NCI-H510A treated with DMSO at 0.1 percent for 48 hours (cell line): ENCODE measurements at regions not wholly inside any gene's neighbourhood (a gene's known extent, or its start where the extent isn't known, plus 50 kb on each side); places are given as distances from the start of the nearest gene placed in this dataset.

ENCODE experiments used
- DNase-seq: peaks from one replicate; lab custom pipeline; 2025; lab: John Stamatoyannopoulos, UW

DNA sequence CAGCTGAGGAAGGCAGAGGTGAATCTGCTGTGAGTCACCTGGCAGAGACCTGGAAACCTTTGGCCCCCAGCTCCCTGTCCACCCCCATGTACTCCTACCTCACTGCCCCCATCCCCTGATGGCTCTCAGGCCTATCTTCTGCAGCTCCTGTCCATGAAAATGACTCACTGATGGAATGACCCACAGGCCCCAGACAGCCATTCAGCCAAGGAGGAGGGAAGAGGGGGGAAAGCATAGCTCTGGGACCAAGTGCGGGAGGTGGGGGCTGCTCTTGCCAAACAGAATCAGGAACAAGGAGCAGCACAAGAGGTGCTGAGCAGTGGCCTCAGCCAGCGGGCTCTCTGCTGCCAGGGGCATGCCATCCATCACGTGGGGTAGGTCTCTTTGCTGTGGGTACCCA is 111.4 kb upstream of the C1QTNF9B start:
- DNase-seq, result no peak

DNA sequence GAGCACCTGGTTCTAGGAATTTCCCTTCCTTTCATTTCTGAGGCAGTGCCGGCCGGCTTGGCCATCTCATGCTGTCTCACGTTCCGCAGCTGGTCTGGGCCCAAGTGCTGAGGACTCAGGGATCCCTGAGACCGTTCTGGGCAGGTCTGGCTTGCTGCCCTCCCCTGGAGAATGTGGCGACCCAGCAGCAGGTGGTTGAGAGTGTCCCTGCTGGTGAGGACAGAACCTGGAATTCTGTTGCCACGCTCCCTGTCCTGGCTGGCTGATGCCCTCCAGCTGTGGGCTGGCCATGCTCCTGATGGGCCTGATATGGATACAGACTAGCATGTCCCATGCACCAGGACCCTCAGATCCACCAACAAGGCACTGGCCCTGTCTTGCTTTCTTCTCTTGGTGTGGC is 114.0 kb upstream of the C1QTNF9B start:
- no peak for DNase-seq

DNA sequence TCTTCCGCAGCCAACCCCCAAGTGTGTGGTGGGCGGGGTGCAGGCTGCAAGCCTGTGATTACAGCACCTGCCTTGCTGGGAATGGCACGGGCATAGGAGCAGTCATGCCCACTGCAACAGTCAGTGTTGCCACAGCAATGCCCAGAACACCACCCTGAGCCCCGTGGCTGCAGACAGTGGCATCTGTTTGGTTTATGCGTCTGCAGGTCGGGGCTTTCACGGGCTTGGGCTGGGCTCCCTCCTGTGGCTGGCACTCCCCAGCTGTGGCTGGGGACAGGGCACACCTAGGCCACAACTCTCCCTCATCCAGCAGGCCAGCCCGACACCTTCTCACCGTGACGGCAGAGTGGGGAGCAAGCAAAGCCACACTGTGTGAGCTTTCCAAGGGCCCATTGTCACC is 115.3 kb upstream of the C1QTNF9B start:
- no peak for DNase-seq

DNA sequence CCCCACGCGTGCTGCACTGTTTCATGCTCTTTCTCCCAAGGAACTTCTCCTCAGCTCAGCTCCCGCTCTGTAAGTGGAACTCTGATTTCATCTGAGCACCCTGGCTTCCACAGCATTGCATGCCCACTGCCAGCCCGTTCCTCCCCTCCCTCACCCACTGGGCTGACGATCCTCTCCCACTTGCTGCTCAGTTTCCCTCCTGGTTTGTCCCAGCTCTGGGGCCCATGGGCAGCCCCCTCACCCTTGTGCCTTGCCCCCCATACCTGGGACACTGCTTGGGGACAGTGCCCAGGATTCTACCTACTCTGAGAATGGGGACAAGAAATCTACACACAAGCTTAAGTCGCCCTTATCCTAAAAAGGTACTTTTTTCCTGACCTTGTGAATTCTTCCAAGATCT is 115.9 kb upstream of the C1QTNF9B start:
- no peak for DNase-seq

DNA sequence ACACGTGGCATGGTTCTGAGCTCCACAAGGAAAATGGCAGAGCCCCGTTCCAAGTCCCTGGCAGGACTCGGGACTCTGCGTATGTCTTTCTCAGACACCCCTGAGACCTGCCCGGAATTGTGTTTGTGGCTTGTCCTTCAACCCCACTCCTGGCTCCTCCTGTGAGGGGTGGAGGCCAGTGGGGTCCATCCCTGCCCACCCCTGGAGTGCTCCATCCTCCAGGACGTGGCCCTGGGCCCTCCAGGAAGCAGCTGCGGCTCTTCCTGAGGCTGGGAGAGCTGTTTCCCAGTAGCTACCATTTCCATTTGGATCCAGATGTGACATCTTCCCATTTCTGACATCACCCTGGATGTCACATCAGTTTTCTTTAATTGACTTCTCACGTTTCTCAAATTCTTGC is 118.7 kb upstream of the C1QTNF9B start:
- DNase-seq, result no peak

DNA sequence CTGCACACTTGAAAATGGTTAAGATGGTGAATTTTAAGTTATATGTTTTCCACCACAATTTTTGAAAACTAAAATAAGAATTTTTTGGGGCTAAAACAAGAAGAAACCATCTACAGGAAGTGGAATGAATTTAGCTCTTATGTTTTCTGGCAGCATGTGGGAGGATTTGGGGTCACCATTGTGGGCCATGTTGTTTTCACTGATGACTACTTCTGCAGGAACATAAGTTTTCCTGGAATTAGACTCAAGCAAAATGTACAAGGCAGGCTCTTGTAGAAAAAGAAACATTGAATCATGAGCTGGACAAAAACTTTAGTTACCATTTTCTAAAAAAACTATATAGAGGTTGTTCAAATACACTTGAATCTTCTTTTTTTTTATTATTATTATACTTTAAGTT is 125.3 kb upstream of the C1QTNF9B start:
- DNase-seq, result no peak

DNA sequence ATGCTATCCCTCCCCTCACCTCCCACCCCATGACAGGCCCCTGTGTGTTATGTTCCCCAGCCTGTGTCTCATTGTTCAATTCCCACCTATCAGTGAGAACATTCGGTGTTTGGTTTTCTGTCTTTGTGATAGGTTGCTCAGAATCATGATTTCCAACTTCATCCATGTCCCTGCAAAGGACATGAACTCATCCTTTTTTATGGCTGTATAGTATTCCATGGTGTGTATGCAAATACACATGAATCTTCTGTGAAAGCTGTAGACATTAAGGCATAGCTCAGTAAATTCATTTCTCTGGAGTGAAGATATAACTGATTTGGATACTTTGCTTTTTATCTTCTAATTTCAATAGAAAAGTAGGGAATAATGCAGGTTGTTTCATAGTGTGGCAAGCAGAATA is 125.8 kb upstream of the C1QTNF9B start:
- no peak for DNase-seq

DNA sequence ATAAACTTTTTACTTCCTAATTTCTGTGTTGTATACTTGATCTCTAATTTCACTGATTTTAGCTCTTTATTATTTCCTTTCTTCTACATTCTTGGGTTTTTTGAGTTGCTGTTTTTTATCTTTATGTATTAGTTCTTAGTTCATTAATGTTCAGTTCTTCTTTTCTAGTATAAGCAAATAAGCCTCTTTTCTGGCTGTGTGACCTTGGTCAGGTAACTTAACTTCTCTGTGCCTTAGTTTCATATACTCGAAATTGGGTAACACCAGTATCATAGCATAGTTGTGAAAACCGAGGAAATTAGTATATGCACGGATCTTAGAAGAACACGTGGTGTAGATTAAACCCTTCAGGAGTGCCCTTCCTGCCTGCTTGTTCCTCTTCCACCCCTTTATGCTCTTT is 130.2 kb upstream of the C1QTNF9B start:
- no peak for DNase-seq

DNA sequence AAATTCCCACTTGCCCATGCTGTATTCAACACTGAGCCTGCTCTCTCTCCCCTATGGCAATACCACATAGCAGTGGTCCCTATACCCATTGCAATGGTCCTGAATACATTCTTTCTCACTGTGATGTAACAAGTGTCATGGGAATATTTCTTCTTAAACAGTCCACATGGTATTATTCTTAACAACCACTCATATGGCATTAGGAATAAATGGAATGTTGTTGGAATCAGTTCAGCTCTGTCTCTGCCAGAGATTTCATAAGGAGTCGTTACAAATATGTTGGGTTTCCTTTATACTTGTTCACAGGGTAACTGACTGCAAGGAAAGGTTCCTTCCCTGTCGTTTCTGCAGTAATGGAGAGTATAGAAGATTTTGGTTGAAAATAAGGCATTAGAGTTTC is 128.3 kb upstream of the SPATA13 start:
- no peak for DNase-seq

DNA sequence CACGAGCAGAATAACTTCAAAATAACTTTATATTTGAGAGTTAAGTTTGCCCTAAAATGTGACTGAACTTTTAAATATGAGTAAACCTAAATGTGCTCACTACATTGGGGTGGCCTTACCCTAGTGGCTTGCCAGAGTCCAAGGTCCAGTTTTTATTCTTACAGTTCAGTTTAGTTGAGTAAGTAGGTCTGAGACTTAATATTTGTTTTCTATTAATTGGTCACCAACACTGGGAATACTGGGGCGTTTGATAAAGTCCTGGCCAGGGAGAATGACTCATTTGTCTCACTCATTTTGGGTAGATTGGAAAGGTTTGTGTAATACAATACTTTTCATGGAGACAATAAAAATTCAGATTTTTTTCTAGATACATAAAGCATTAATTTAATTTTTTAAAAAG is 127.8 kb upstream of the SPATA13 start:
- DNase-seq, result no peak

DNA sequence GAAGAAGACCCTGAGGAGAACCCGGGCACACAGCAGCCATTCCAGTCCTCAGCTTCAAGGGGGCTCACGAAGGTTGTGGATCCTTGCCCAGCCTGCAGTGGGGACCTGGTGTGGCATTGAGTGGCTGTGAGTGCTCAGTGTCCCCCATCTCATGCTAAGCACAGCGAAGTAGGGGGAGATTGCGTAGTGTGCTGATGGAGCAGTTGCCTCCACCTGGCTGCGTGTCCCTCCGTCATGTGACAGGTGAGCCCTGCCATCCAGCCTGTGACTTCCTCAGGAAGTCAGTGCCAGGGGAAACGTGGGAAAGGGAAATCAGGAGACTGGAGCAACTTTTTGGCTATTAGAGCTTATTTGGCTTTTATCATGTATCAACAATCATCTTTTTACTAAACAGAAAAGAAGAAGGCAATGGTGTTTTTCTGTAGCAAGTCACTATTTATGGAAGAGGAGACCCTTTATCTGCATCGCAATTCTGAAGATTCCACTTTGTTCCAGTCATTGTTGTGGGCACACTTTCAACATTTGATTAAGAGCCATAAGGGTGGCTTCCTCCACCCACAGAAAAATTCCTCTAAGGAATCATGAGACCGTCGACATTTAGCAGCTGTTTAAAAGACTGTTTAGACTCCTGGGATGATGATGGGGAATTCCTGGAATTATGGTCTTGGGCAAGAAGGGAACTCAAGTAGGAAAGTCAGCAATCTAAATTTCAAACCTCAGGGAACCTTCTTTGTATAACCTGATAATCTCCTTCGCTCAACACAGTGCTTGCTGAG is 126.8 kb upstream of the SPATA13 start:
- DNase-seq, result no peak

DNA sequence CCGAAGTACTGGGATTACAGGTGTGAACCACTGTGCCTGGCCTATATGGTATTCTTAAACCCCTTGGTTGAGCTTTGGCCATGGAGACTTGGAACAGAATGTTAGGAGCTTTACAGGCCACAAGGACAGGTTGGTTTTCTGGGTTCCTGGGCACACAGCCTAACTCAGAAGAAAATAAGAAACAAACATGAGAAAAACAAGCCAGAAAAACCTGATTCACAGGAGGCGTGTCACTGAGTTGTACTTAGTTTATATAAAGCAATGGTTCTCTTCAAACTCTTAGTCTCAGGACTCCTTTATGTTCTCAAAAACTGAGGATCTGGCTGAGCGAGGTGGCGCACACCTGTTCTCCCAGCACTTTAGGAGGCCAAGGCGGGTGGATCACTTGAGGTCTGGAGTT is 125.1 kb upstream of the SPATA13 start:
- DNase-seq, result no peak

DNA sequence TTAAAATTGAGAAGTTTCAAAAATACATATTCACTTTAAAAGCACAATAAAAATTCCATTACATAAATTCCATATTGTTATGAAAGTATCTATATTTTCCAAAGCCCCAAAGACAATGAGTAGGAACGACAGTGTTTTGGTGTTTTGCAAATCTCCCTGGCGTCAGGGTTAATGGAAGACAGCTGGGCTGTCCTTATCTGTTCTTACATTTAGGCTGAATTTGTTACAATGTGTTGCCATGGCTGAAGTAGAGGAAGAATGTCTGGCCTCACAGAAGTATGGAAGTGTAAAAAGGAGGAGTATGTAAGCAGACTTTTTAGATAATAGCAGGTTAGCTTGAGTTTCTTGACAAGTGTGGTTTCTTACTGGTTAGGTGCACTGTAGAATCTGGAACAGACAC is 124.4 kb upstream of the SPATA13 start:
- no peak for DNase-seq

DNA sequence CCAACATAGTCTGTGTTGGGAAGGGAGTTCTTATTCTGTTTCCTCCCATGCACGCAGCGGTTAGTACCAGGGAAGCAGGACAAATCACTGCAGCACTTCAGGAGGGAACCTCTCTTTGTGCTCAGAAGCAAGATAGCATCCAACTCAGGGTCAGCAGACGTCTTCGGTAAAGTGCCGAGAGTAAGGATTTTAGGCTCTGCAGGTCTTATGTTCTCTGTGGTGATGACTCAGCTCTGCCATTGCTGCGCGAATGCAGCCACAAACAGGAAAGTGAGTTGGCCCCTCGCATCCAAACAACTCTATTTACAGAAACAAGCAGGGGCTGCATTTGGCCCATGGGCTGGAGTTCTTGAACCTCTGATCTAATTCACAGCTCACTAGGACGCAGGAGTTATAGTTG is 122.1 kb upstream of the SPATA13 start:
- DNase-seq, result no peak

DNA sequence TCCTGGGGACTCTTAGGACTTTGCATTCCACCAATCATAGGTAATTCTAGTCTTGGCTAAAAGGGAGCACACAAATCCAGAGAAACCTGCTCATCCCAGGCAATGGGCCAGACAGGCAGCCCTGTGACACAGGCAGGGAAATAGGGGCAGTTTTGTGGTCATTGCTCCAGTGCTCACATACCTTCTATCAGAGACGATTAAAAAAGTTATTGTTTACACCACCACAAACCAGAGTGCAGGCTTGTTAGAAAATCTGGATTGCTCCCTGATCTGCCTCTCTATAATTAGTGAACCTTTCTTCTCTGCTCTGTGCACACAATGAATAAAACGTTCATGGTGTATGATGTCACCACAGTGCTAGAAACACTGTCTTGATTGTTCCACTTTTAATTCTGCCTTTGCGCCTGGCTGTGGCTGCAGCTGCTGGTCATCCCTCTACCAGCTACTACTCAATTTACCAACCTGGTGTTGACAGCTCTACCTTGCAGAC is 121.6 kb upstream of the SPATA13 start:
- DNase-seq, result no peak

DNA sequence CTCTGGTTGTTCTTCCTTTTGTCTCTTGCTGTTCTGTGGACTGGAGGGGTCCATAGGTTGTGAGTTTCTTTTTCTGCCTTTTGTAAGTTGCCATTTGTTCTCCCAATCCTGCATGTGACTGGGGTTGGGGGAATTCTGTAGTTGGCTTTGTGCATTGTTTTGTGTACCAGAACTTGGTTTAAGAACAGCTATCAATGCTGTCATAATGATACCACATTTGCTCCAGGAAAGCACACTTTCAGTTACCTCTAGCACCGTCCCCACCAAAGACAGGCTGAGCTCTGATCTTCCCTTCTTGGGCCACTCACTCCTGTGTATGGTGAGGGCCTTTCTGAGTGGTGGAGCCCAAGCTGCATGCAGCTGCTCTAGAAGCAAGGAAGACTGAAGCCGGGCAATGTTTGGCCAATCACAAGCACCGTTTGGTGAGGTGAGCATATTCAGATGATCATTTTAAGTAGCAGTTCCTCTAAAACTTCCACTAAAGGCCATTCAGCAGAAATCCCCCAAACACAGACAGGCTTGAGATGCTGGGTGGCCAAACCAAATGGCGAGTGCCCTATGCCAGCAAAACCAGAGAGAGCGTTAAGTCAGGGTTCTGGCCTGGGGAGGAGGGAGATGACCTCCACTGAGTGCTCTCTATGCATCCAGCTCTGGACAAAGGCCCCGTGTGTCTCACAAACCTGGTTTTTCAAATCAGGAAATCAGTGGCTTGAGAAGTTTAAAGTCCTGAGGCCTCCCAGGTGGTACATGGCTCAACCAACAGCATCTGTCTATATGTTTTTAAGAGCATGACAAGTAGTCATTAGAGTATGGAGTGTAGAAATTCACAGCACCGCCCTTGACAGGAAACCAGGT is 120.7 kb upstream of the SPATA13 start:
- no peak for DNase-seq

DNA sequence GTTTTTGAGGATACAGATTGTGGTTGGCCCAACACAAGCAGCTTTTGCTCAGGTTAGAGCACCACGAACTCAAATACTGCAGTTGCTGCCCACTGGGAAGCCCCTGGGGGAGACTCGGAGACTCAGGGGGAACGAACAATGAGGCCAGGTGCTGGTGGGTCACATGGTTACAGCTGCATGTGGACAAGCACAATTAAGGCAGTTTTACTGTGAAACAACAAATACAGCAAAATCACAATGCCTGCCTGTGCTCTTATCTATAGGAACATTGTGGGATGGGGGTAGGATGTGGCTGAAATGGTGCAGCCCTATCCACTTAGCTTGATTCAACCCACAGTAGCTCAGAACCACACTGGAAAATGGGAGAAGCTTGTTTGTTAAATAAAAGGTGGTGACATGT is 119.7 kb upstream of the SPATA13 start:
- no peak for DNase-seq

DNA sequence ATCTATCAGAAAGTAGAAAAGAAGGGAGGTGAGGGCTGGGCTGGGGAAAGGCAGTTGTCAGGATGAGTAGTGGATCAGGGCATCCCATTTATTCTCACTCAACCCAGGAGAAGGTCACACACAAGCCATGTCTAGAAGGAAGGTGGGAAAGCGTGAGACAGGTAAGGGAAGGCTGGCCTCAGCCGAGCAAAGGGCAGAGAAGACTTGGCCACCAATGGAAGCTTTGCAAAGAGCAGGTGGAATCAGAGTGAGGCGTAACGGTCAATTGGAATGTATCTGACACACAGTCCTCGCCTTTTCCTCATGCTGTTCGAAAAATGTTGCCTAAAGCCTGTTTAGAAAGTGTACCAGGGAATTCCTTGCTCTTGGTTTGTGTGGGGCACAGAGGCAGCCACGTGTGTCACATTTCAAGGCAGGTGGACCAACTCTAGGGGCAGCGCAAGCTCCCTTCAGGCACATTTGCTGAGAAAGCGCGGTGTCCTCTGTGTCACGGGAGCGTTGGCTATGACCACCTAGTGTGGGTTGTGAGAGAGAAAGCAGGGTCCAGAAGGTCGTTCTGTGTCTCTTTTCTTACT is 118.8 kb upstream of the SPATA13 start:
- DNase-seq, result no peak

DNA sequence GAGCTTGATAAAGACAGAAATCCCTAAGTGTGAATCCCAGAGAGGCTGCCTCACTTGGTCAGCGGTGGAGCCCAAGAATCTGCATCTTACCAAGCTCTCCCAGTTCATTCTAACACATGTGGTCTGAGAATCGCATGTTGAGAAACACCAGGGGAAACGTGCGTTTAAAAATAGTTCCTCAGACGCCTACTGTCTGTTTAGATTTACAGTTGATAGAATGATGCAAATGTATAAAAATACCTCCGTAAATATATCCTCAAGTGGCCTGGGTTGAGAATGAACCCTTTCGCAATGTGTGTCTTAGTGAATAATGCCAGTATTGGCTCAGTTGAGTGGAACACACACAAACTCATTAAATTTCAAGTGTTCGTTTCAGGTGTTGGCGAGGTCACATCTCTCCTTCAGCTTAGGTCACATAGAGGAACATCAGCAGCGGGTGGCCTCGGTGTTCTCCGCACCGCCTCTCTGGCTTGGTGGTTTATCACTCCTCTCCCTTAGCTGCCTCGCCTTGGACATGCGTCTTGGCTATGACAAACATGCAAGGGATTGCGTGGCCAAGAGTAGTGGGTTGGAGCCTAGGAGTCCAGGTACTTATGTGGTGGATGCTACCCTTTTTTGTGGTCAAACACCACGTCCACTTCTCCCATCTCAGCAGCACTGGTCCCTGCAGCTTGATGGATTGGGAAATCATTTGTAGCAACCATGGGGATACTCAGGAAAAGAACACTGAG is 117.6 kb upstream of the SPATA13 start:
- DNase-seq, result peak; percentile 44

DNA sequence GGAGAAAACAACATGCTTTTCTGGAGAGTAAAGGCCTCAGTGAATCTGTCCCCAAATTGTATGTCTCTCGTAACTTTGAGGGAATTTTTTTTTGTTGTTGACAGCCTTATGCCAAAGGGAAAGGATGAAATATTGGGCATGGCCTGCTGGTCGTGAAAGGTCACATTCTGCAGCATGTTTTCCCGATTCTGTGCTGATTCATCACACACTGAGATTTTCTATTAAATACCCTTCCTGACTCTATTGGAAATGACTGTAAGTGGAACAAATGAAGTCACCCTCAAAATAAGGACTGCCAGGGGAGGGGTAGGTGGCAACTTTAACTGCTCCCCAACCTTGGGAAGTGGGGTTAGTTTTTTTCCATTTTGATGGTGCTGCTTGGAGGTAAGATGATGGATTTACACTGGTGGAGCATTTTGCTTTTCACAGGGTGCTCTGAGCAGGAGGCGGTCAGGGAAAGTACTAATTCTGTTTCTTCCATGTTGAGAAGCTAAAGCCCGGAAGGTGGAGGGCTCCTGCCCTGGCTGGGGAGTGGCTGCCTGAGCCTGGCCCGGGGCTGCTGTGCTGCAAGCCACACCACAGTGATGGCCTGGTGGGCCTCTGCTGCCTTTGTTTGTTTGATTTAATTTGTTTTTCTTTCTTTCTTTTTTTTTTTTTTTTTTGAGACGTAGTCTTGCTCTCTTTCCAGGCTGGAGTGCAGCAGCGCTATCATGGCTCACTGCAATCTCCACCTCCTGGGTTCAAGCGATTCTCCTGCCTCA is 116.8 kb upstream of the SPATA13 start:
- no peak for DNase-seq

DNA sequence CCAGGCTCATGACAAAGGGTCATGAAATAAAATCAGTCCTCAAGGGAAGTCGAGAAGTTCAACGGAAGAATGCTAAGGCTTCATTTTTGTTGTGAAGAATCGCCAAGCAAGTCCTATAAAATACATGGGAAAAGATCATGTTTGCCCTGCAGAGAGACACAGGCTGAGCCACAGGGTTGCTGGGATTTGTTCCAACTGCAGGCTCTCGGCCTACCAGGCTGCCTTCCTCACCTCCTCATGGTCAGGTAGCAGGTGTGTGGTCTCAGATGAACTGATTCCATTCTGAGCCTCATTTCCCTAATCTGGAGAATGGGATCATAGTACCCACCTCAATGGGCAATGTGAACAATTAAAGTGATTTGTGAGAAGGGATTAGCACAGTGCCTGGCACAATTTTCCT is 114.9 kb upstream of the SPATA13 start:
- no peak for DNase-seq

DNA sequence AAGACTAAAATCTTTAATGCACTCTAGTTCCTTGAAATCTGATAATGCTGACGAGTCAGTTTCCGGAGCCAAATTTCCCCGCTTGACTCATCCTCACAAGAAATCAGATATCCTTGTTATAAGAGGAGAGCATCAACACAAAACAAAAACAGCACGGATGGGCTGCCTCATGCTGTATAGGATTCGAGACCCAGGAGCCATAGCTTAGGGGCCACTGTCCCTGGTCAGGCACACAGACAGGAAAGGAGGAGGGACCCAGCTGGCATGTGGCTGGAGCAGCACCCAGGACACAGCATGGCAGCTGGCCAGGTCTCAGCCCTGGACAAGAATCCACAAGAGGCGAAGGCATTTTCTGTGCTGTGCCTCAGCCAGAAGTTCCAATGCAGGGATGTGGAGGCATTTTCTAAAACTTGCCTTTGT is 110.2 kb upstream of the SPATA13 start:
- no peak for DNase-seq
